SKM-1 treated with dmso at 0.1 percent for 144 hours (cell line): ENCODE measurements at regions not wholly inside any gene's neighbourhood (a gene's known extent, or its start where the extent isn't known, plus 50 kb on each side); places are given as distances from the start of the nearest gene placed in this dataset.

Source experiments
- DNase-seq: peaks from one replicate; lab custom pipeline; 2025; ENCODE audit not compliant: unreplicated experiment; lab: John Stamatoyannopoulos, UW

DNA sequence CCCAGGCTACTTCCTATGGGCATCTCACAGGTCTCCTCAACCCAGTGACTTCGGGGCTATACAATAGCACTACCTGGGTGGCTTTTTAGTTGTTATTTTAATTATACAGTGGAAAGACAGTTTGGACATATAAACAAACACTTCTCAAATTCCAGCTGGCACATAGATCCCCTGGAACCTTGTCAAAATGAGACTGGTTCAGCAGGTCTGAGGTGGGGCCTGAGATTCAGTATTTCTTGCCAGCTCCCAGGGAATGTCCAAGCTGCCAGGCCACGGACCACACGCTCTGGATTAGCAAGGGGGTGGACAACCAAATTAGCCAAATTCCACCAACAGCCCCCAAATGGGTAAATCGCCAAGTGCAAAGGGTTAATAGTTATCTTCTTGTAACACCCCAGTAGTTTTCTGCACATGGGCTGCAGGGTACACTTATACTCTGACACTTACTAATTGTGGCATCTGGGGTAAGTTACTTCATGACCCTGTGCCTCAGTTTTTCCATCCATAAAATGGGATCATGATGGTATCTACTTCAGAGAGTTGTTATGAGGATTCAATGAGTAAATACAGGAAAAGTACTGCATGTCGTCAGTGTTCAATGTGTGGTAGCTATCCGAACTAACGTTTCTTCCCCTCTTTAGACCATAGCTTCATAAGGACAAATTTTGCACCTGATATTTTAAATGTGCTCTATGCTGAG is 789.4 kb upstream of the TBX3 start:
- DNase-seq: no peak

GRCh38 chr12:115472852-115473251 is 788.9 kb upstream of the TBX3 start:
- no peak for DNase-seq

- DNase-seq: no peak
Measured at GRCh38 chr12:115470977-115471376, 787.0 kb upstream of the TBX3 start.

DNA sequence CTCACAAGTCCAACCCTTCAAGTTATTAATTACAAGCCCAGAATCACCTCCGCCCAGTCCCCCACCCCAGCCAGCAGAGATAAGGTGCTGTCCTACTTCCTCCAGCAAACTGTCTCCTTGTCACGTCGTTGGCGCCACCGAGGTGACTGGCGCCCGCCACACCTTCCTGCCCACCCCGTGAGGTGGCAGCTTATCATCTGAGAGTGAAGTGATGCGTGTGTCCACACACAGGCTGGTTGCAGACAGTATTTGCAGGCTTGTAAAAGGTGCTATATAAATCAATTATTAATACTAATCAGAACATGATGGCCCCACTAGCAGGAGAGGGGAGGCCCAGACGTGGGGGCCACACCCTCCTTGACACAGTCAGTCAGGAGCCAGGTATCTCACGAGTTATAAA is 786.6 kb upstream of the TBX3 start:
- no peak for DNase-seq

DNA sequence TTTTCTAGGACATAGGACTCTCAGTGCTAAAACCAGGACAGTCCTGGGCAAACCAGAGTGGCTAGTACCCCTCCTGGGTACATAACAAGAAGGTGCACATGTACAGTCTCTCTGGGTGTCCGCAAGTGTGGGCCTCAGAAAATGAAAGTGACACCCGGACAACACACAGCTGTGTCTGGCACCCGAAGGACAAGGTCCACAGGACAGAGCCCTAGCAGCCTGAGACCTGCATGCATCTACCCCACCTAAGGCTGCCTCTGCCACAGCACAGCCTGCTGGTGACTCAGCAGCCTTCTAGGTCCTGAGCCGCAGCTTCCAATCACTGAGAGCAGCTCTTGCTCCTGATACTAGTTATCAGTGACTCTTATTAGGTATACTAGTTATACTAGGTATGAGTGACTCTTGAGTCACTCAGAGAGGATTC is 784.1 kb upstream of the TBX3 start:
- DNase-seq: no peak

DNA sequence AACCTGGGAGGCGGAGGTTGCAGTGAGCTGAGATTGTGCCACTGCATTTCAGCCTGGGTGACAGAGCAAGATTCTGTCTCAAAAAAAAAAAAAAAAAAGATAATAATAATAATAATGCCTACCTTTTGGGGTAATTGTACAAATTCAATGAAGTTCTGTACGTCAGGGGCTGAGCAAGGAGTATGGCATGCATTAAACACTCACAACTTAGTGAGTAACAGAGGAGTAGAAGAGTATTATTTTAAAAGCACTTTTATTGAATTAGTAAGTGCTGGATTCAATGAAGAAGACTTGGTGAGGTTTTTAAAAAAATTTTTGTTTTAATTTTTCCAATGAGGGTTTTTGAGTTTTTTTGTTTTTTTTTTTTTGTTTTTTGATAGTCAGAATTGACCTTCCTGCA is 783.6 kb upstream of the TBX3 start:
- DNase-seq: no peak

DNA sequence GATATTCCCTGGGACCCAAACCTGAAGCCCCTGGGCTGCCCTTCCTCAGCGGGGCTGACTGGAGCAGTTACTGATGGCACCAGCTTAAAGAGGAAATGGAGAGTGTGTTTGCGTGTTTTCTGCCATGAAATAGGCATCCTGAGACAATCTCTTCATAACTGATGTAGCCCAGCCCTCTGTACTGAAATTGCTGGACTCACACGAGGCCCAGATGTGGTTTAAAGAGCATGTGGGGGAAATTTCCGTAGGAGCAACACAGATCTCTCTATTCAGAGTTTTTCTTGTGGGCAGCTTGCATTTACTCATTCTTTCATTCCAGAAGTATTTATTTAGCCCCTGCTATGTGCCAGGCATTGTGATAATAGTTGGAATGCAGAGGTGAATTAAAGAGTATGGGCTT is 782.1 kb upstream of the TBX3 start:
- no peak for DNase-seq

- no peak for DNase-seq
Measured at GRCh38 chr12:115464661-115465060, 780.7 kb upstream of the TBX3 start.

GRCh38 chr12:115464111-115464581 is 780.2 kb upstream of the TBX3 start:
- no peak for DNase-seq

DNA sequence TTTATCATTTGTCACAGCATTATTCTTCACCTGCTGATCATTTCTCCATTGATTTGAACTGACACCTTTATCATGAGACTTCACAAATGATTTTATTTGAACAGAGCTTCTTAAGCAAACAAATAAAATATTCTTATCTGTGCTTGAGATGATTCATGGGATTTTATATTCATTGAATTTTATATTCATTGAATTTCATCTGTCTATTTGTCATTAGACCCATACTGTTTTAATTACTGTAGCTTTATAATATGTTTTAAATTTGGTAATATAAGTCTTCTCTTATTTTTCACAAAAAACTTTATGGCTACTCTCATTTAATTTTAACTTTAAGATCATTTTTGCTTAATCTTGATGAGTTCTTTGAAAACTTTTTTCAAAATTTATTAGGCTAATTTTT is 777.4 kb upstream of the TBX3 start:
- no peak for DNase-seq

GRCh38 chr12:115457798-115458197 is 773.8 kb upstream of the TBX3 start:
- DNase-seq: no peak

DNA sequence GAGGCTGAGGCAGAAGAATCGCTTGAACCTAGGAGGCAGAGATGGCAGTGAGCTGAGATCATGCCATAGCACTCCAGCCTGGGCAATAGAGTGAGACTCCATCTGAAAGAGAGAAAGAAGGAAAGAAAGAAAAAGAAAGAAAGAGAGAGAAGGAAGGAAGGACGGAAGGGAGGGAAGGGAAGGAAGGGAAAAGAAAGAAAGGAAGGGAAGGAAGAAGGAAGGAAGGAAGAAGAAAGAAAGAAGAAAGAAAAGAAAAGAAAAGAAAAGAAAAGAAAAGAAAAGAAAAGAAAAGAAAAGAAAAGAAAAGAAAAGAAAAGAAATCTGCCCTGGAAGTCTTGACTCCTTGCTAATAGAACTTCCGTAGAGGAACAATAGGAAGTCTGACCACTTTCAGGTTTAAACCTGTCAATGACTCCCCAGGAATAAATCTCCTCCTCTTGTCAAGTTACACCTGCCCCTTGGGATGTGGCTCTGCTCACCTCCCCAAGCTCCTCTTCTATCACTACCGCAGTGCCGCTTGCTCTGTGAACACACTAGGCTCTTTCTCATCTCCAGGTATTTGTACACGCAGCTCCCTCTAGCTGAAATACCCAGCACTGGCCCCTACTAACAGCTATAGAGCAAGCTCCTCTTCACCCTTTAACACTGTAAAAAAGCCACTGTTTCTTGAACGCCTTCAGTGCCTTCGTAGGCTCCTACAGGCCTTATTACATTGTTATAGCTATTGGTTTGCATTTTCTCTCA is 773.1 kb upstream of the TBX3 start:
- no peak for DNase-seq

- no peak for DNase-seq
Measured at GRCh38 chr12:115455268-115455681, 771.3 kb upstream of the TBX3 start.

DNA sequence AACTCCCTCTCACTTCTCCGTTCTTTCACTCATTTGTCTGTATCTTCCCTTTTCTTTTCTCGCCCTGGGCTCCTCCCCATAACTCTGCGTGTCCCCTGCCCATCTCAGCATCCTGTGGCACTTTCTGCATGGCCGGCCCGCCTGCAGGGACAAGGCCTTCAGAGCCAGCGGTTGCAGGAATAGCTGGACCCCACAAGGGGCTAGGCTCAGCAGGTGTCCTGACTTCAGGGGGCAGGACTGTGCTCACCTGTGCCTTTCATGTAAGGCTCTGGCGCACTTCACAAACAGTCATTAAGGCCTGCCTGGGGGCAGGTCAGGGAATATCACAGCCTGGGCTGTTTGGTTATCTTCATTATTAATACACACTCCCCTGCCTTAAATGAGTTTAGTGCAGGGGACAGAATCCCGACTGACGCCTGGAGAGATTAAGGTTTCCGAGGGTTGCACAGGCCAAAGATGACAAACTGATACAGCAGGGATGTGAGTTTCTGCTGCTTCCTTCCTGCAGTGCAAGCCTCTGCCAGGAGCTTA is 768.8 kb upstream of the TBX3 start:
- DNase-seq: no peak

- no peak for DNase-seq
Measured at GRCh38 chr12:115451780-115452736, 768.1 kb upstream of the TBX3 start.

- no peak for DNase-seq
Measured at GRCh38 chr12:115451151-115451779, 767.3 kb upstream of the TBX3 start.

- no peak for DNase-seq
Measured at GRCh38 chr12:115450710-115451109, 766.7 kb upstream of the TBX3 start.

GRCh38 chr12:115450017-115450416 is 766.0 kb upstream of the TBX3 start:
- no peak for DNase-seq

DNA sequence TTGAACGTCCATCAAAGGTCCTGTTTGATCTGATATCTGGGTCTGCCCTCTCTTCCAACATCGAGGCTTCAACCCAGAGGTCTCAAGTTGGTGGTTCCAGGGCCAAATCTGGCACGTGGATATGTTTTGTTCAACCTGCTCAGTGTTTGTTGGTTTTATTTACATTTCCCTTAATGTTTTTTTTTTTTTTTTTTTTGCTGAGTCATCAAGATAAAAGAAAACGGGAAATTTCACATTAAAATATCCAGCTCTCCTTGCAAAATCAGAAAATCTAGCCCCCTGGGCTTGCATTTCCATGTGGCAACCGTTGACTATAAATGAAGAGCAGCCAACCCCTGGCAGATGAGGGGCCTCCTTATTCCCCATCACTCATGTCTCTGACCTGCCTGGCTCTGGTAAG is 765.6 kb upstream of the TBX3 start:
- DNase-seq: no peak

- no peak for DNase-seq
Measured at GRCh38 chr12:115444346-115444745, 760.4 kb upstream of the TBX3 start.
